GM13977 (cell line): ENCODE measurements at regions not wholly inside any gene's neighbourhood (a gene's known extent, or its start where the extent isn't known, plus 50 kb on each side); places are given as distances from the start of the nearest gene placed in this dataset.

Experiments
- DNase-seq: peaks from one replicate; pipeline ENCODE4 v3.0.0; 2012; ENCODE audit warnings: low spot score
- in situ Hi-C: fragments of 300-500 bp; cut with MboI; formaldehyde crosslinking; loops from one replicate; pipeline ENCODE4 v1.12.0; 2022; ENCODE audit warnings: low sequenced_read_pairs, low pct_unique_long_range_greater_than_20kb, mixed read lengths, inconsistent platforms; ENCODE audit not compliant: unreplicated experiment
- TF ChIP-seq, protein P1 (sequence below): IDR thresholded peaks from 2 replicates; pipeline ENCODE4 v1.5.1; 2012; ENCODE audit warnings: mild to moderate bottlenecking, control low read depth; ENCODE audit not compliant: insufficient read depth; ENCODE audit errors: extremely low read depth, missing control alignments

DNA sequence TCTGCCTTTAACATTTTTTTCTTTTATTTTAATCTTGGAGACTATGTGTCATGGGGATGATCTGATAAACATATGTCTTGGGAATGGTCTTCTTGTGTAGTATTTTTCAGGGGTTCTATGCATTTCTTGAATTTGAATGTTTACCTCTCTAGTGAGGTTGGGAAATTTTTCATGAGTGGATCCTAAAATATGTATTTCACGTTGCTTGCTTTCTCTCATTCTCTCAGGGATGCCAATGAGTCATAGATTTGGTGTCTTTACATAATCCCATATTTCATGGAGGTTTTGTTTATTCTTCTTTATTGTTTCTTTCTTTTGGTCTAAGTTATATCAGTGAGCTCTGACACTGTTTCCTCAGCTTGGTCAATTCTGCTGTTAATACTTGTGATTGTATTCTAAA lies 1237.2 kb downstream of the PLA2G4A start:
- in situ Hi-C loops = no loop called here
- TF ChIP-seq, protein P1, sequence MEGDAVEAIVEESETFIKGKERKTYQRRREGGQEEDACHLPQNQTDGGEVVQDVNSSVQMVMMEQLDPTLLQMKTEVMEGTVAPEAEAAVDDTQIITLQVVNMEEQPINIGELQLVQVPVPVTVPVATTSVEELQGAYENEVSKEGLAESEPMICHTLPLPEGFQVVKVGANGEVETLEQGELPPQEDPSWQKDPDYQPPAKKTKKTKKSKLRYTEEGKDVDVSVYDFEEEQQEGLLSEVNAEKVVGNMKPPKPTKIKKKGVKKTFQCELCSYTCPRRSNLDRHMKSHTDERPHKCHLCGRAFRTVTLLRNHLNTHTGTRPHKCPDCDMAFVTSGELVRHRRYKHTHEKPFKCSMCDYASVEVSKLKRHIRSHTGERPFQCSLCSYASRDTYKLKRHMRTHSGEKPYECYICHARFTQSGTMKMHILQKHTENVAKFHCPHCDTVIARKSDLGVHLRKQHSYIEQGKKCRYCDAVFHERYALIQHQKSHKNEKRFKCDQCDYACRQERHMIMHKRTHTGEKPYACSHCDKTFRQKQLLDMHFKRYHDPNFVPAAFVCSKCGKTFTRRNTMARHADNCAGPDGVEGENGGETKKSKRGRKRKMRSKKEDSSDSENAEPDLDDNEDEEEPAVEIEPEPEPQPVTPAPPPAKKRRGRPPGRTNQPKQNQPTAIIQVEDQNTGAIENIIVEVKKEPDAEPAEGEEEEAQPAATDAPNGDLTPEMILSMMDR = no peak
- no peak for DNase-seq

DNA sequence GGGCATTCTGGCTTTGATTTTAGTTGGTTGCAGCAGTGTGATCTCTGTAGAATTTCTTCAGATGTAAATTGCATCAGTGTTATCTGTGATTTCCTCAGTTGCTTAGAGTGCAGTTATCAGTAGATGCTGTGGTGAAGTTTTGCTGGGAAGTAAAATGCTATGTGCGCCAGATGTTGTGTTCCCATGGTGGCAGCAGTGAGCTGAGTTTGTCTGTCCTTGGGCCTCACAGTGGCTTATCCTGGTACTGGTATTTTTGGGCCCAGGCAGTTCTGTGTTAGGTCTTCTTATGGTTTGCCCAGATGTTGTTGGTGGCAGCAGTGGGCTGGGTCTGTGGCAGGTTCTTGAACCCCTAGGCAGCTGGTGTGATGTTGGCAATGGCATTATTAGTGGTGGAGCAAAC lies 1242.1 kb downstream of the PLA2G4A start:
- TF ChIP-seq, protein P1 = no peak
- in situ Hi-C loops = no loop called here
- DNase-seq = no peak

DNA sequence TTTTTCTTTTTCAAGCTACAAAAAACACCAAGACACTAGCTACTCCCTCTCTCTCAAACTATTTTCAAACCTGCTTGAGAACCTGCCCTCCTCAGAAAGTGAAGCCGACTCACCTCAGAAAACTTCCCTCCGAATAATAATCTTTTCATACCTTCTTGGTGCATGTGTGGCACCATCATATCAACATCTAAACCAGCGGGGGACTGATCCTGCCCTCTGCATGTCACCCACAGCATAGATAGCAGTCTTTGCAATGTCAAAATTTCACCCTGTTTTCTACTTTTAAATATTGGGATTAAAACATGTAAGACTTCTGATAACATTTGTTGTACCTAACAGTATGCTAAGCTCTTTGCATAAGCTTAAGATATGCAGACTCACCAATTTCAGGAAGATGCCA lies 1260.3 kb downstream of the PLA2G4A start:
- no peak for DNase-seq
- TF ChIP-seq, protein P1 = no peak
- in situ Hi-C loops = no loop called here

DNA sequence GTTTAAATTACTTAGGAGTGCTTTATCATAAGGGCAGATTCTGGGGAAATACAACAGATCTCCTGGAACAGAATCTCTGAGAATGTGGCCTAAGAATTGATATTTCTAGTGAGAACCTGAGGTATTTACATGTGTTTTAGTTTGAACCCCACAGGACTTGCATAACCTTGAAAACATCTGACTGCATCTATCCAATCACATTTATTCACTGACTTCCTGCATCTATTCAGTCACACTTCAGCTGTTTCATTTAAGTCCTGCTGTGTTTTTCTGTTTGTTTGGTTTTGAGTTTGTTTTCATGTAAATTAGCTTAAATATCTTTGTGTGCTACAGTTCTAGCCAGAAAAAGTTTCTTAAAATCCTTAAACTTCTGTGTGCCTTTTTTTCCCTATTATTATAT lies 1260.7 kb downstream of the PLA2G4A start:
- TF ChIP-seq, protein P1 = no peak
- no peak for DNase-seq
- in situ Hi-C loops = no loop called here

DNA sequence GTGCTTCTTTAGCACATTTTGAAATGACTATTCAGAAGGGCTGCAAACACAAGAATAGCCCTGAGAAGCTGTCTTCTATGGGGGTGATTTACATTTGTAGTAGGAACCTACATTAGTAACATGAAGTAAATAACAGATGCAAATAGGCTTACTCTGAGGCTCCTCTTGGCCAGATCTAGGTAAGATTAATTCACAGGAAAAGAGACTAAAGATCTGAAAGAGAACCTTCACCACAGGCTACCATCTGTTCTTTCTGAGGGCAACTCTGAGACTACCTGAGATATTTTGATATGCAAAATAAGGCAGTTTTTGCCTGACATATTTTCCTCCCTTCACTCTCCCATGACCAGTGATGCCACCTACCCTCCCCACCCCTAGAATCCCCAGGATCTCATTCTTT lies 1267.8 kb downstream of the PLA2G4A start:
- no peak for DNase-seq
- in situ Hi-C loops = no loop called here
- TF ChIP-seq, protein P1 = no peak

DNA sequence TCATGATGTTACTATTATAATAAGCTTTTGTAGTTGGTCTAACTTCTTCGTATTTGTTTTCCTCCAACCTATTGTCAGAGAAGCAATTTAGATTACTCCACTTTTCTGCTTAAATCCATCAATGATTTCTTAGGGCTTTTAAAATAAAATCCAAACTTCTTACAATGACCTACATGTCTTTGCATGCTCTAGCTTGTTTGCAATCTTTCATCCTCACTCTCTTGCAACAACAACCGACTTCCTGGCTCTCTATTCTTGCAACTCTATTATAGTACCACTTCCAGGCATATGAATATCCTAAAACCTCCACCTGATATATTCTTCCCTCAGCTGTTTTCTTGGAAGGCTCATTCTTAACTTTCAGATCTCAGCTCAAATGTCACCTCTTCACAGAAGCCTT lies 1288.7 kb downstream of the PLA2G4A start:
- no peak for DNase-seq
- TF ChIP-seq, protein P1 = no peak
- in situ Hi-C loops = no loop called here

DNA sequence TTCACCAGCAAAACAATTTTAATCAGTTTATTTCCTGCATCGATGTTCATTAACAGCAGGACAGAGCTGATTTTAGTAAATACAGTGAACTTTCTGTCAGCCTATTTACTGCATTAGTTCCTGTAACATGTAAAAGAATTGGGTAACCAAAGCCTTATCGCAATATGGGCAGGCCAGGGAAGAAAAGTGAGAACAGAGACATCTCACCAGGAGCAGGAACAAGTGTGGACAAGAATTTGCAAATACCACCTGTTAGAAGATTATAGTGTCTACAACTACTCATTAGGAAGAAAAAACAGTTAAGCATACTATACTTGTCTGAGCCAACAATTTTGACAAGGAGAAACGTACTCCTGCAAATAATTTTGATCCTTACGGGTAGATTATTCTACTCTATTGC lies 1293.9 kb downstream of the PLA2G4A start:
- in situ Hi-C loops = no loop called here

More for the DNA sequence above, 1293.9 kb downstream of the PLA2G4A start:
- TF ChIP-seq, protein P1 = no peak
- DNase-seq = no peak
